OCI-LY1 (cell line): ENCODE measurements at regions not wholly inside any gene's neighbourhood (a gene's known extent, or its start where the extent isn't known, plus 50 kb on each side); places are given as distances from the start of the nearest gene placed in this dataset.

Experiments
- H2AFZ ChIP-seq: fragments of 200-600 bp; sonication (generic), shearing (Covaris generic); 2 replicates; pipeline ENCODE4 v1.6.0; 2014; ENCODE audit warnings: antibody characterized with exemption, mild to moderate bottlenecking, low read length
- H3F3A ChIP-seq: fragments of 200-600 bp; sonication (generic), shearing (Covaris generic); 2 replicates; pipeline ENCODE4 v1.6.0; 2014; ENCODE audit warnings: mild to moderate bottlenecking, antibody characterized with exemption, low read length, moderate library complexity; ENCODE audit not compliant: insufficient read depth
- H3K27ac ChIP-seq: fragments of 200-600 bp; sonication (generic); 2 replicates; pipeline ENCODE4 v1.5.1; 2014; ENCODE audit warnings: low read length, mixed run types, mild to moderate bottlenecking, low read depth; ENCODE audit not compliant: poor library complexity, severe bottlenecking
- H3K27me3 ChIP-seq: fragments of 200-600 bp; sonication (generic); 2 replicates; pipeline ENCODE4 v1.6.0; 2014; ENCODE audit warnings: antibody characterized with exemption, mild to moderate bottlenecking, low read length, moderate library complexity; ENCODE audit not compliant: insufficient read depth
- H3K36me3 ChIP-seq: fragments of 200-600 bp; sonication (generic); 2 replicates; pipeline ENCODE4 v1.6.1; 2014; ENCODE audit warnings: mild to moderate bottlenecking, antibody characterized with exemption, low read length, moderate library complexity, mixed read lengths; ENCODE audit not compliant: insufficient read depth
- H3K4me1 ChIP-seq: fragments of 200-600 bp; sonication (generic); 2 replicates; pipeline ENCODE4 v1.5.1; 2014; ENCODE audit warnings: mild to moderate bottlenecking, low read length, moderate library complexity; ENCODE audit not compliant: insufficient read depth, severe bottlenecking
- H3K4me2 ChIP-seq: fragments of 200-600 bp; sonication (generic), shearing (Covaris generic); 2 replicates; pipeline ENCODE4 v1.6.1; 2014; ENCODE audit warnings: low read length
- H3K4me3 ChIP-seq: fragments of 200-600 bp; sonication (generic); 2 replicates; pipeline ENCODE4 v1.5.1; 2014; ENCODE audit warnings: low read length, low read depth, mild to moderate bottlenecking, mixed read lengths; ENCODE audit not compliant: poor library complexity, severe bottlenecking
- H3K79me2 ChIP-seq: fragments of 200-600 bp; shearing (Covaris generic); 2 replicates; pipeline ENCODE4 v1.6.1; 2016; ENCODE audit warnings: mixed run types, low read length, mixed read lengths; ENCODE audit not compliant: insufficient read depth
- H3K9ac ChIP-seq: fragments of 200-600 bp; sonication (generic), shearing (Covaris generic); 2 replicates; pipeline ENCODE4 v1.6.1; 2014; ENCODE audit warnings: mild to moderate bottlenecking, low read length, mixed read lengths
- H3K9me2 ChIP-seq: fragments of 200-600 bp; sonication (generic), shearing (Covaris generic); 2 replicates; pipeline ENCODE4 v1.6.1; 2014; ENCODE audit warnings: low read depth, mild to moderate bottlenecking, low read length, mixed read lengths
- H3K9me3 ChIP-seq: fragments of 200-600 bp; shearing (Covaris generic); 2 replicates; pipeline ENCODE4 v1.6.1; 2014; ENCODE audit warnings: low read length, mixed read lengths
- H4K20me1 ChIP-seq: fragments of 200-600 bp; sonication (generic), shearing (Covaris generic); 2 replicates; pipeline ENCODE4 v1.6.0; 2016; ENCODE audit warnings: mild to moderate bottlenecking, low read length; ENCODE audit not compliant: insufficient read depth
- CTCF ChIP-seq: fragments of 200-600 bp; sonication (generic), shearing (Covaris generic); IDR thresholded peaks from 2 replicates; pipeline ENCODE4 v1.5.1; 2017; ENCODE audit warnings: mild to moderate bottlenecking, antibody characterized with exemption, low read length, moderate library complexity, mixed read lengths
- EZH2 ChIP-seq: fragments of 200-600 bp; sonication (generic), shearing (Covaris generic); IDR thresholded peaks from 2 replicates; pipeline ENCODE4 v1.8.0; 2017; ENCODE audit warnings: borderline replicate concordance, mixed run types, mild to moderate bottlenecking, antibody characterized with exemption, low read length, moderate library complexity, mixed read lengths

GRCh38 chr11:28820296-28820989, 712.3 kb downstream of the METTL15 start:
- Histone ChIP-seq H3K27ac (no peak overlapping the region), H3K36me3 (no peaks in the 10 kb centered on the region), H4K20me1 (no peaks in the 10 kb centered on the region), H3K27me3 (no peaks in the 10 kb centered on the region), H3K79me2 (no peaks in the 10 kb centered on the region), H3K9me2 (no peaks in the 10 kb centered on the region), H2AFZ (no peak overlapping the region), H3F3A (no peaks in the 10 kb centered on the region), H3K4me3 (no peak overlapping the region), H3K4me2 (no peak overlapping the region), H3K4me1 (no peaks in the 10 kb centered on the region), H3K9ac (no peak overlapping the region), H3K9me3 (no peaks in the 10 kb centered on the region)
- no peak for TF ChIP-seq EZH2
- no peak for TF ChIP-seq CTCF

DNA sequence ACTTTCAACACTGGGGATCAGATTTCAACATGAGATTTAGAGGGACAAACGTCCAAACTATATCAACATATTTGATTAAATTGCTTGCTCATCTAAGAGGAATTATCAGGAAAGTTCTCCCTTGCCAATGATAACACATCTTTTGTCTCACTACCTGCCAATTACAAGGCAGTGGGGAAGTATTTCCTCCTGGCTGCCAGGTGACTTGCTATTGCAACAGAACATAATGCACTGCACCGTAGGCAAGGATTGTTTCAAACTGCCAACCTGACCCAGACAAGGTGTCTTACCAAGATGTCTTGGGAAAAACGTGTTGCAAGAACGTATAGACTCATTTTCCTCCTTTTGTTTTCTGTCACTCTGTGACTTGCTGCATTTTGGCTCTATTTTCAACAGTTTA, 711.6 kb downstream of the METTL15 start:
- Histone ChIP-seq H2AFZ (no peak overlapping the region), H3K79me2 (no peaks in the 10 kb centered on the region)

DNA sequence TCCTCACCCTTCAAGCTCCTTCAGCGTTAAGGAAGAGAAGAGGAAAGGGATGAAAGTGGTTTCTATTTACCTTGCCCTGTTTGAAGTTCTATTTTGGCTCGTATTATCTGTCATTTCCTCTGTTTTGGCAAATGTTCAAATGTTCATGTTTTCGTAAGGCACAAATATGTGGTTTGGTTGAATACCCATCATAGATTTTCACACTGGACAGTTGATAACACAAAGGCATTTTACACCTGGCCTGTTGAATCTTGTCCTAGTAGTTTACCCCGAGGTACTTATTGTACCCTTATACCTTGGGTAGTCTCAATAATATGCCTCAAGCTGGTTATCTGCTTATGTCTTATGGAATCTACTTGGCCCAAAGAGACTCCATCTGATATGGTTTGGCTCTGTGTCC, 706.9 kb downstream of the METTL15 start:
- Histone ChIP-seq H3K27me3 (no peaks in the 10 kb centered on the region), H3K9me3 (no peaks in the 10 kb centered on the region), H3K4me3 (no peak overlapping the region), H3K27ac (no peak overlapping the region), H3K4me2 (no peak overlapping the region), H4K20me1 (no peaks in the 10 kb centered on the region), H3K9me2 (no peaks in the 10 kb centered on the region), H3K4me1 (no peaks in the 10 kb centered on the region), H3K9ac (no peak overlapping the region), H3F3A (no peaks in the 10 kb centered on the region), H2AFZ (no peak overlapping the region), H3K36me3 (no peaks in the 10 kb centered on the region), H3K79me2 (no peaks in the 10 kb centered on the region)
- TF ChIP-seq EZH2, result no peak
- no peak for TF ChIP-seq CTCF

More for the DNA sequence above, 711.6 kb downstream of the METTL15 start:
- Histone ChIP-seq H3K4me2 (no peak overlapping the region), H3K9me2 (no peaks in the 10 kb centered on the region), H3K9ac (no peak overlapping the region), H3K36me3 (no peaks in the 10 kb centered on the region), H3K27me3 (no peaks in the 10 kb centered on the region), H4K20me1 (no peaks in the 10 kb centered on the region), H3F3A (no peaks in the 10 kb centered on the region), H3K9me3 (no peaks in the 10 kb centered on the region), H3K4me3 (no peak overlapping the region), H3K4me1 (no peaks in the 10 kb centered on the region), H3K27ac (no peak overlapping the region)
- no peak for TF ChIP-seq CTCF
- no peak for TF ChIP-seq EZH2
